Putamen (tissue), 1 donor: ENCODE measurements at regions not wholly inside any gene's neighbourhood (a gene's known extent, or its start where the extent isn't known, plus 50 kb on each side); places are given as distances from the start of the nearest gene placed in this dataset.
A peak's percentile ranks its signal among the peaks of the same experiment; 100 is the strongest.

Experiments
- DNase-seq: peaks from one replicate; pipeline ENCODE4 v3.0.0-alpha.2; 2016; ENCODE audit warnings: low spot score

DNA sequence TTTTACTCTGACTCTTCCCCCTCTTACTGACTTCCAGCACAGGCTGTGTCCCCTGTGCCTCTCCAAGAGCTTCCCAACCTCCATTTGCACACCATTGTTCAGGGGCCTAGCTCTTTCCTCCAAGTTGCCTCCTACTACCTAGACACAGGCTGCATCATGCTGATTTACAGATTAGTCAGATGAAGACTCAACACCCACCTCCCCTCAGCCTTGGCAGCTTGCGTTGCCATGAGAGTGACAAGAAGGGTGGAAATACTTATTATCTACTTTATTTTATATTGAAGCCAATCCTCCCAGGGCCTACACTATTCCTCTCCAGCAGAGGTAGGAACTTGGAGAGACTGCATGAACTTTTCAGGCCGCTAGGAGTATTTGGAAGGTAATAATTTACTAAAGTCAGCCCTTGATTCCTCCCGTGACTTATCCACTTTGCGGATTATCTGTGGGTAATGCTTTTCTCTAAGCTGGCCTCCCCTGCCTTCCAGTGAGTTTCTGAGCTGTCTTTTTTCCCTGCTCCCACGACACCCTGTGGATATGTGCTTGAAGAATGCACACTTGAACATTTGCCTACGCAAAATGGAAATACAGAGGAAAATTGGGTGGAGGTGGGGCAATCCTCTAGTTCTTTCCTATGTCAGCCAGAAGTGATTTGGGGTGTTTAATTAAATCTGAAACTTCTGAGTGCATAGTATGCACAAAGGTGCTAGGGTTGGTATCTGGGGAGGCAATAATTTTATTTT, 74.1 kb upstream of the TMEM164 start:
- DNase-seq: peak; percentile 65

GRCh38 chrX:109931677-109932076, 71.2 kb upstream of the TMEM164 start:
- no peak for DNase-seq

DNA sequence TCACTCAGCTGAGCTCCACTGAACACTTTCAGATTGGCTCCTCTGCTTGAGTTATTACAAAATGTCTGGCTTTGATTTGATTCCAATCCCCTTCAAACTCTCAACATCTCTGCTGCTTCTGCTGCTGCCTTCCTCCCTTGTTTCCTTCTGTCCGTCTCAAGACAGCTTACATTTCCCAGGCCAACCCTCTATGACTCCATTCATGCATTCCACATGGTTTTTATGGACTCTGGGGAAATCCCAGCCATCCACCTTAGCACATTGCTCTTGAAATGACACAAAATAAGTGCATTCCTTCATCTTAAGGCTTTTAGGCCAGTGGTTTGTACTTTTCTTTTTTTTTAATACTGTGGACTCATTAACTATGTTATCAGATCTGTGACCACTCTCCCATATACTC, 68.5 kb upstream of the TMEM164 start:
- DNase-seq: no peak

DNA sequence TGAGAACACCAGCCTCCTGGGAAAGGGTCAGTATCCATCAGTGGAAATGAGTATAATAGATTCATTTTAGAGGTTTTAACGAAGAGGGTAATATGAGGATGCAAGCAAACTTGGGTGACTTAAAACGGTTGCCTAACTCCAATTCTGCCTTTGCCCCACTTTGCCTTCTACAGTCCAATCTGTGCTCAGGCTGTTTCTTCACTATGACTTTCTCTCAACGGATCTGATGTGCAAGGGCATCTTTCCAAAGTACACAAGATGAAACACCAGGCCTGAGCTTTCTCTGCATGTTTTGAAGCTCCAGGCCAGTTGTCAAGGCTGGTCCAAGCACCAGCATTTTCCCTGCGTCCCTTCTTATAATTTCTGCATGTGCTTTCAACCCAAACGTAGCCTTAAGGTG, 68.0 kb upstream of the TMEM164 start:
- no peak for DNase-seq

DNA sequence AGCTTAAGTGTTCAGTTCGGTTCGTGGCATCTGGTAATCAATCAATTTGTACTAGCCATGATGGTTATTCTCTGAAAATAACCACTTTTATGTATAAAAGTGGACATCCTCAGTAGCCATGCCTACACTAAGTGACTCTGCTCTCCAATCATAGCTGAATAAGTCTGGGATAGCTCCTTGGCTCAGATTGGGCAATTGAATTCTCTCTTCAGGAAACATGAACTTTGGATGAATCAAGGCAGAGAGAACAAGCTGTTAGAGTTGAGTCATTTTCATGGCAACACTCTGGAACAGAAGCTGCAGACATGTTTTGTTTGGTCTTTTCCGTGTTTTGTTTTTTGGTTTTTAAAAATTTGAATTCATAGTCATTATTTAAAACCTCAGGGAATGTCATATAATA, 66.8 kb upstream of the TMEM164 start:
- DNase-seq: no peak

DNA sequence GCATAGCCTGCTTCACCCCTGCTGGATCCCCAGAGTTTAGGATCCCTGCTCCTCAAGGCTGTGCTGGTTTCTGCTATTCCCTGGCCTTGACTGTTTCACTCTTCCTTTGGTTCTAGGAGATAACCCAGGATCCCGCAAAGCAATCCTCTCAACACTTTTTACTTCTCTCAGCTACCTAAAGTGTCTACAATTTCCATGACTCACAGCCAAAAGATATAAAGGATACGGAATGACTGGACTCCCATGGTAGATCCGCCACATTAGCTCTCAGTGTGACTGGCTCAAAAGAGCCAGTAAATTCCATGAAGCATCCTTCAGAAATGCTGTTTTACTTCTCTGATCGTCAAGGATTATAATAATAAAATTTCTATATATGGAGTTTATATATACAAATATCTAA, 66.3 kb upstream of the TMEM164 start:
- DNase-seq: no peak

DNA sequence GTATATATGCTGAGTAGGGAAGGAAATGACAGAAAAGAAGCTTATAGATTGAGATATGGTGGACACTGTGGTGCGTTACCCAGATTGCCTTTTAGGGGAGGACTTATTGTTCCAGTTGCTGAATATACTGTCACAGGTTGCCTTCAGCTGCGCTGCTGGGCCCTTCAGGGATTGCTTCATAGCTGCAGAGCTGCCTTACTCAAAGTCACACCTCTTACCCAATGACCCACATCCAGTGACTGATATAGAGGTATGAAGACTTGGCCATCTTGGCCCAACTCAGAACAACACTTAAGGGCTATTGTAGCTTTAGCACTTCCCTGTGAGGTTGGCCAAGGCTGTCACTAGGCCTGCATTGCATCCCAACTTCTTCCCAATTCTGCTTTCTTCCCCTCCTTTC, 63.4 kb upstream of the TMEM164 start:
- no peak for DNase-seq

GRCh38 chrX:109940411-109940810, 62.5 kb upstream of the TMEM164 start:
- no peak for DNase-seq

GRCh38 chrX:109943092-109943739, 59.7 kb upstream of the TMEM164 start:
- DNase-seq: no peak

DNA sequence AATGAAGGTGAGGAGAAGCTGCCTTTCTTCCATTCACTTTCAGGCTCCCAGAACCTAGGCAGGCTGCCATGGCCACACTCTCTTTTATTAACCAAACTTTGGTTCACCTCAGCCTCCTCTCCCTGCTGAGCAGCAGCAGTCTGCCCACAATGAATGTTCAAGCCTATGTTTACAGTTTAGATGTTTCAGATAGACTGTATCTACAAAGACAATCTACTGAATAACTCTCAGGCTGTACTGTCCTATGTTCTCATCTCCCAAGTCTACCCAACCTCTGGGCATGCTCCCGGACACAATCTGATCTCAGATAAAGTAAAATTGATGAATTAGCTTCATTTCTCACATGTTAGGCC, 59.2 kb upstream of the TMEM164 start:
- DNase-seq: no peak

DNA sequence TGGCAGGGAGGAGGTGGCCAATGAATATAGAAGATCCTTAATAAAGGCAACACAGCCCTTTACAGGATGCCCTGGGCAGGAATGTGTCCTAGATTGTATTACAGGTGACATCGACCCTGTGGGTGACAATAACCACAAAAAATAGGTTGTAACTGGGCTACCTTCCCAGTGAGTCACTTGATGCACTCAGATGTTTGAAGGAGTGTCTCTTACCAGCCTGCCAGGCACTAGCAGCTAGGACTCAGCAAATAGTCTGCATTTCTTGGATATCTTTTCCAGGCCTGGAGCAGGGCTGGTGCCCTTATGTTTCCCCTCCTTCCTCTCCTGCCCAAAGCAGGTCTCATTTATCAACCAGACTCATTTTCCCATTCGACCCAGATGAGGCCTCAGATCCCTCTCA, 50.9 kb upstream of the TMEM164 start:
- no peak for DNase-seq

GRCh38 chrX:109952985-109953905, 49.7 kb upstream of the TMEM164 start:
- no peak for DNase-seq
